Activated T-cell treated with anti-CD3 and anti-CD28 coated beads, Interleukin-2, amount 50 U/mL, for 4 hours (primary cell): ENCODE measurements at regions not wholly inside any gene's neighbourhood (a gene's known extent, or its start where the extent isn't known, plus 50 kb on each side); places are given as distances from the start of the nearest gene placed in this dataset.

Source experiments
- ATAC-seq, 2 donors: fragments of 200-7000 bp; cut with Tn5 transposase; one replicate each; pipeline ENCODE4 v1.10.0; 2021
- DNase-seq: peaks from one replicate; pipeline ENCODE4 v3.0.0-alpha.2; 2020
- H3K27me3 Mint-ChIP-seq: one replicate; pipeline ENCODE4 v1.8.0; 2021; ENCODE audit warnings: low read depth, mixed read lengths
- H3K36me3 Mint-ChIP-seq: one replicate; pipeline ENCODE4 v1.8.0; 2022; ENCODE audit warnings: mixed read lengths; ENCODE audit not compliant: insufficient read depth
- H3K4me1 Mint-ChIP-seq: one replicate; pipeline ENCODE4 v1.8.0; 2021; ENCODE audit warnings: low read depth, mixed read lengths
- H3K4me3 Mint-ChIP-seq: one replicate; pipeline ENCODE4 v1.8.0; 2021; ENCODE audit warnings: mild to moderate bottlenecking, moderate library complexity, mixed read lengths
- H3K9me3 Mint-ChIP-seq: one replicate; pipeline ENCODE4 v1.8.0; 2021; ENCODE audit warnings: mixed read lengths

GRCh38 chr3:28673446-28673845 is 324.8 kb upstream of the AZI2 start:
- Mint-ChIP-seq H3K27me3 (peaks cover 5% of the 10 kb centered on the region), H3K36me3 (no peaks in the 10 kb centered on the region), H3K9me3 (no peaks in the 10 kb centered on the region), H3K4me1 (no peaks in the 10 kb centered on the region), H3K4me3 (no peak overlapping the region)
- no peak for DNase-seq
- ATAC-seq, result no peak

GRCh38 chr3:28674212-28674611 is 325.6 kb upstream of the AZI2 start:
- Mint-ChIP-seq H3K4me3 (no peak overlapping the region), H3K9me3 (no peaks in the 10 kb centered on the region), H3K36me3 (no peaks in the 10 kb centered on the region), H3K4me1 (no peaks in the 10 kb centered on the region), H3K27me3 (peaks cover 5% of the 10 kb centered on the region)
- ATAC-seq, result no peak
- no peak for DNase-seq

- no peaks in the 10 kb centered on the region for H3K9me3 Mint-ChIP-seq
- no peaks in the 10 kb centered on the region for H3K4me1 Mint-ChIP-seq
- DNase-seq, result no peak
- no peaks in the 10 kb centered on the region for H3K36me3 Mint-ChIP-seq
- ATAC-seq, result no peak
- no peak overlapping the region for H3K4me3 Mint-ChIP-seq
- H3K27me3 Mint-ChIP-seq, result peaks cover 5% of the 10 kb centered on the region
These were observed 329.0 kb upstream of the AZI2 start for GRCh38 chr3:28677581-28677980.

GRCh38 chr3:28678086-28678485 is 329.5 kb upstream of the AZI2 start:
- no peak for ATAC-seq
- Mint-ChIP-seq H3K4me3 (no peak overlapping the region), H3K9me3 (no peaks in the 10 kb centered on the region), H3K4me1 (no peaks in the 10 kb centered on the region), H3K27me3 (peaks cover 5% of the 10 kb centered on the region), H3K36me3 (no peaks in the 10 kb centered on the region)
- DNase-seq, result no peak

GRCh38 chr3:28680050-28680449 is 331.4 kb upstream of the AZI2 start:
- DNase-seq, result no peak
- Mint-ChIP-seq H3K4me3 (no peak overlapping the region), H3K9me3 (no peaks in the 10 kb centered on the region), H3K27me3 (no peaks in the 10 kb centered on the region), H3K36me3 (no peaks in the 10 kb centered on the region), H3K4me1 (no peaks in the 10 kb centered on the region)
- no peak for ATAC-seq

- no peak for ATAC-seq
- H3K36me3 Mint-ChIP-seq, result no peaks in the 10 kb centered on the region
- H3K4me3 Mint-ChIP-seq, result no peak overlapping the region
- no peaks in the 10 kb centered on the region for H3K9me3 Mint-ChIP-seq
- no peak for DNase-seq
- H3K4me1 Mint-ChIP-seq, result no peaks in the 10 kb centered on the region
- H3K27me3 Mint-ChIP-seq, result no peaks in the 10 kb centered on the region
These were observed 333.5 kb upstream of the AZI2 start for GRCh38 chr3:28682121-28682520.

- Mint-ChIP-seq H3K4me1 (no peaks in the 10 kb centered on the region), H3K27me3 (no peaks in the 10 kb centered on the region), H3K36me3 (no peaks in the 10 kb centered on the region), H3K9me3 (no peaks in the 10 kb centered on the region), H3K4me3 (no peak overlapping the region)
- DNase-seq, result no peak
- ATAC-seq, result no peak
These were observed 341.6 kb upstream of the AZI2 start for GRCh38 chr3:28690176-28690575.

- DNase-seq (no peak), ATAC-seq (no peak)
- Mint-ChIP-seq H3K9me3 (no peaks in the 10 kb centered on the region), H3K4me3 (no peak overlapping the region), H3K27me3 (no peaks in the 10 kb centered on the region), H3K36me3 (no peaks in the 10 kb centered on the region), H3K4me1 (no peaks in the 10 kb centered on the region)
These were observed 350.1 kb upstream of the AZI2 start for GRCh38 chr3:28698706-28699105.

- no peaks in the 10 kb centered on the region for H3K27me3 Mint-ChIP-seq
- DNase-seq (no peak), ATAC-seq (no peak)
- no peaks in the 10 kb centered on the region for H3K9me3 Mint-ChIP-seq
- H3K36me3 Mint-ChIP-seq, result no peaks in the 10 kb centered on the region
- no peak overlapping the region for H3K4me3 Mint-ChIP-seq
- no peaks in the 10 kb centered on the region for H3K4me1 Mint-ChIP-seq
These were observed 350.7 kb upstream of the AZI2 start for GRCh38 chr3:28699283-28699682.

GRCh38 chr3:28700728-28701127 is 352.1 kb upstream of the AZI2 start:
- no peak for DNase-seq
- H3K27me3 Mint-ChIP-seq, result no peaks in the 10 kb centered on the region

GRCh38 chr3:28703843-28704242 is 355.2 kb upstream of the AZI2 start:
- Mint-ChIP-seq H3K27me3 (no peaks in the 10 kb centered on the region), H3K9me3 (peaks cover 3% of the 10 kb centered on the region), H3K4me1 (no peaks in the 10 kb centered on the region), H3K4me3 (no peak overlapping the region), H3K36me3 (no peaks in the 10 kb centered on the region)
- ATAC-seq (no peak), DNase-seq (no peak)

More at GRCh38 chr3:28700728-28701127, 352.1 kb upstream of the AZI2 start:
- Mint-ChIP-seq H3K4me1 (no peaks in the 10 kb centered on the region), H3K9me3 (no peaks in the 10 kb centered on the region), H3K36me3 (no peaks in the 10 kb centered on the region), H3K4me3 (no peak overlapping the region)
- no peak for ATAC-seq

GRCh38 chr3:28711293-28711692 is 362.7 kb upstream of the AZI2 start:
- Mint-ChIP-seq H3K4me3 (no peak overlapping the region), H3K27me3 (peaks cover 2% of the 10 kb centered on the region), H3K36me3 (no peaks in the 10 kb centered on the region), H3K9me3 (peaks cover 9% of the 10 kb centered on the region), H3K4me1 (no peaks in the 10 kb centered on the region)
- no peak for DNase-seq
- no peak for ATAC-seq

GRCh38 chr3:28716939-28717338 is 368.3 kb upstream of the AZI2 start:
- DNase-seq (no peak), ATAC-seq (no peak)
- Mint-ChIP-seq H3K4me3 (no peak overlapping the region), H3K9me3 (peaks cover 9% of the 10 kb centered on the region), H3K27me3 (peaks cover 2% of the 10 kb centered on the region), H3K4me1 (no peaks in the 10 kb centered on the region), H3K36me3 (no peaks in the 10 kb centered on the region)

GRCh38 chr3:28718074-28718849 is 369.6 kb upstream of the AZI2 start:
- ATAC-seq, result no peak
- Mint-ChIP-seq H3K36me3 (no peaks in the 10 kb centered on the region), H3K4me1 (no peaks in the 10 kb centered on the region), H3K9me3 (peaks cover 13% of the 10 kb centered on the region), H3K4me3 (no peak overlapping the region), H3K27me3 (peaks cover 2% of the 10 kb centered on the region)
- DNase-seq, result no peak

- DNase-seq (no peak), ATAC-seq (no peak)
- Mint-ChIP-seq H3K36me3 (no peaks in the 10 kb centered on the region), H3K4me1 (no peaks in the 10 kb centered on the region), H3K9me3 (peaks cover 13% of the 10 kb centered on the region), H3K27me3 (no peaks in the 10 kb centered on the region), H3K4me3 (no peak overlapping the region)
These were observed 378.2 kb upstream of the AZI2 start for GRCh38 chr3:28726840-28727239.
